GM19328 (cell line): ENCODE measurements at regions not wholly inside any gene's neighbourhood (a gene's known extent, or its start where the extent isn't known, plus 50 kb on each side); places are given as distances from the start of the nearest gene placed in this dataset.

Experiments used
- ATAC-seq: cut with Tn5 transposase; IDR thresholded peaks from one replicate; pipeline ENCODE4 v1.9.1; 2021; ENCODE audit warnings: mild to moderate bottlenecking, moderate library complexity; ENCODE audit not compliant: unreplicated experiment

DNA sequence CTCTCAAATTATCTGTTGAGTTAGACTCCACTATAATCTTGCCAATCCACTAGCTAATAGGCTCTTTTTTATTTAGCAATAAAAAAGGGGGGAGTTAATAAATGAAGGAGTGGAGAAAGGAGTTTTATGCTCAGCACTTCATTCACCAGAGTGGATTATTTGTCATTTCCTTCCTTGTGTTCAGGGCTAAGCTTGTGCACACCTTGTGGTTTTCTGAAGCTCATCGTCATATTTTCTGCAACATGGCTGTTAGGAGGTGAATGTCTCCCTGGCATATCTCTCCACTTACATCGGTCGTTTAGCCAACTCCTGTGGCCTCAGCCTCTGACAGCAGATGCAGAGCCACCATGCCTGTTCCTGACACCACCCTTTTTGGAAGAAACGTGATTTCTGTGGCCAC is 83.9 kb upstream of the MTNR1B start:
- ATAC-seq: no peak

DNA sequence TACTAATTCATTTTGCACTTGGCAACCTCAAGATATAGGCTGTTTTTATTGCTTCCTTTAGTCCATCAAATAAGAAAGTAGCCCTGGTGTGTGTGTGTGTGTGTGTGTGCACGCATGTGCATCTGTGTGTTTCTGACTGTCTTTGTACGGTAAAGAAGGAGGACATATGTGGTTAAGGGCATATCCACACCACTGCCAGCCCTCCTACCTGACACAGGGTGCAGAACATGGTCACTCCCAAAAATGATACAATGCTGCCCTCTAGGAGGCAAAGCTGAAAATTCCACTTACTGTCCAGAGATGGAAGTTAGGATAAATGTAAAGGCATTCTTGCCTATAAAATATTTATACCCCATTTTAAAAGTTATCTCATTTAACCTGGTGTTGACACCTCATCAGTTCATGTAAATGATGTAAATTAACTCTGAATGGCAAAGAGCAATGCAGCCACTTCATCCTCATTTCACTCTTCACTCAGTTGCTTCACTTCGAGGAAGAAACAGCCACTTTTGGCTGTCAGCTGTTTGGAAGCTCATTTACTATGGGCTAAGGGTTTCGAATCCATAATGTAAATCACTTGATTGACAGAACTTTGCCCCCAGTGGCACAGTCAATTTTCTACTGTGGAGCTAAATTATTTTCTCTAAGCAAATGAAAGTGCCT is 83.1 kb upstream of the MTNR1B start:
- ATAC-seq: peak; percentile 66

DNA sequence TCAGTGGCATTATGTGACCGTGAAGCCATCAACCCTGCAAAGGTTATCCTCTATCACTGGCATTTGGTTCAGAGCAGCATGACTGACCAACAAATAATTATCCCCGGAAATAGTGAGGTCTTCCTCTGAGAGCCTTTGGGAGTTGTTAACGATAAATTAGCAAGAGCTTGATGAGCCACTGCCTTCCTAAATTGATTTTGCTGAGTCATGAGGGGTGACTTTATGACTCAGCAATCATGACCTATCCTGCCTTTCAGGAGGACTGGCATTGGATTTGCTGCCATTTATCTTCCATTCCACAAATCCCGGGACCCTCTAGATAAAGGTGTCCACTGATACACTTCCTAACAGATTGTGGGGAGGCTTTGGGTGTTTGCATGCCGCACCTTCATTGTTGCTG is 80.8 kb upstream of the MTNR1B start:
- no peak for ATAC-seq

DNA sequence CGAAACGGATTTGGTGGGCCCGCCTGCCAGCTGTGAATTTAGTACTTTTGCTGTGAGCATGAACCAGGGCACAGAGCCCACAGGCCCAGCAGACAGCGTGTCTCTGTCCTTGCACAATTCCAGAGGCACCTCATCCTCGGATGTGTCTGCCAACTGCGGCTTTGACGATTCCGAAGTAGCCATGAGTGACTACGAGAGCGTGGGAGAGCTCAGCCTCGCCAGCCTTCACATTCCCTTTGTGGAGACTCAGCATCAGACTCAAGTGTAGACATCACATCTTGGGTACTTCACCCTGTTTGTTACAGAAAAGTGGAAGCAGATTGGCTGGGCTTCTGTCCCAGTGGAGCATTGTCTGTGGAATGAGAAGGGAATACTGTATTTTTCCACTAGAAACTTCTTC is 78.6 kb upstream of the MTNR1B start:
- no peak for ATAC-seq

DNA sequence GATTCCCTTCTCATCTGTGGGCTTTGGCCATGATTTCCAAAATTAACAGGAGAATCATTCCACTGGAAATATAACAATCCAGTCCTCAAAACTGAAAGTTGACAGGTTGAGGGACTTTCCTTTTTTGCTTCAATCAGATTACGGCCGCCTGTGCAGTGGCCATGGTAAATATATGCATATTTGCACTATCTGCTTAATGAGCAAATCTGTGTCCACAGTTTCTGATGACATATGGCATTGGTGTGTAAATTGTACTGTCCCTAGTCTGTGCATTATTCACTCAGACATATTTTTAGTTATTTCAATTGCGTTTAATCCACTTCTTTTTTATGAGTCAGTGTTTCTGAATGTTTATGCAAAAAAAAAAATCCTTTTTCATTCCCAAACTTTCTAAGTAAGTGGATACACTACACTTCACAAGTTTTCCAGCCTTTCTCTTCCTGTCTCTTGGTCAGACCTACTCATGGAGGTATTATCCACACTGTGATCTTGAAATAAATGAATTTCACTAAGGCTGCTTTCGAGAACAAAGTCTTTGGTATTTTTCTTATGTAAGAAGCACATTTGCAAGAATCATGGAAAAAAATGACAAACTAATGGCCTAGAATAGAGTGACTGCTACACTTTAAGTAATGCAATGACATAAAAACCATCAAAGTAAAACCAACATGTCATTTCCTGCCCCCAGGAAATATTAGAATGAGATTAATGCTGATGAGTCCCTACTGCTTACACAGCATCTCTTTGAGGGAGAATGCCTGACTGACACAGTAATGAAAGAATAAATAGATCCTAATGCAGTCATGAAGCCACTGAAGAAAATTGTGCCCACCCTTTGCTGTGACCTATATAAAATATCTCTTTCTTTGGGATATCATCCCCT is 76.4 kb upstream of the MTNR1B start:
- no peak for ATAC-seq

DNA sequence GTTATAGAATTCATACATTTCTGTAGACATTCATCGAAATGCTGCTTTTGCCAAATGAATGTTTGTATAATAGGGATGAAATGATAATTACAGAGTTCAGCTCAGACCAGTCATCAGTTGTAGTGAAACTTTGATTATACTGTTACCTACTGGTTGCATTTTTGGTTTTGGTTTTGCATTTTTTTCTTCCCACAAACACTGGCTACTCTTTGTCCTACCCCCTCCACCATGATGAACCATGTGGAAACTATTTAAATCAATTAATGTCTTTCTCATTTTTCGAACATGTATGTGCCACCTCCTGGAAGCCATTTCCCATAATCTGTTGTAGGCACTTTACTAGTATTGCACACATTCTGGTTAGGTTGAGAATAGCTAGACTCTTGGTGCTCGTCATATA is 75.3 kb upstream of the MTNR1B start:
- no peak for ATAC-seq

DNA sequence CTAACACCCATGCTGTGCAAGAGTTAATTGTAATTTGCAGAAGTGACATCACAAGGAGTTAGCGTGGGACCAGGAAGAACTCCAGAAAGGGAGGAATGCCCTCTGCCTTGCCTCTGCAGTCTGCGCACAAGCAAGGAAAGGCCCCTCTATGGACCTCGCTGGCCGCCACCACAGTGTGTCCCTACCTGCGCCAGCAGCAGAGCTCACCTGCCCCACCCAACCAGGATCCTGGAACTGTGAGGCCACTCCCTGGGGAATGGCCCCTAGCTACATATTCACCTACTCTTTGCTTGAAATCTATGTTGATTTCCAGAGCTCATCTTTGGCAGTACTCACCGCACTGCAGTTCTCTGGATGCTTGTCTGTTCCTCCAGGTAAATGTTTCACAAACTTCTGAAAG is 72.0 kb upstream of the MTNR1B start:
- ATAC-seq: no peak

DNA sequence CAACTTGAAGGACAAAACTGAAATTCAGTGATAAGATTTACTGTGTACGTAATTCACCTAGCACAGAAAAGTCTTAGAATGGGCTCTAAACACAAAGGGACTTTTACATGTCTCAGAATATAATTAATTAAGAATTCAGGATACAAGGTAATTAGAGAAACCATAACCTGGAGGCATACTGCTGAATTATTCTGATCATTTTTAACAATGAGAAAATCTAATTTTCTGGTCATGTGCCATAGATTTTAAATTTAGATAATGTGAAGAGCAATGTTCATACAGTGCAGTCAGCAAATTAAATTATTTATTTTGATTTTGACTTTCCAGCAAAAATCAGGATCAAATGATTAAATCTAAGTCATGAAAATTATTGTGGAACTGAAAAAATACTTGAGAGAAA is 67.0 kb upstream of the MTNR1B start:
- no peak for ATAC-seq

DNA sequence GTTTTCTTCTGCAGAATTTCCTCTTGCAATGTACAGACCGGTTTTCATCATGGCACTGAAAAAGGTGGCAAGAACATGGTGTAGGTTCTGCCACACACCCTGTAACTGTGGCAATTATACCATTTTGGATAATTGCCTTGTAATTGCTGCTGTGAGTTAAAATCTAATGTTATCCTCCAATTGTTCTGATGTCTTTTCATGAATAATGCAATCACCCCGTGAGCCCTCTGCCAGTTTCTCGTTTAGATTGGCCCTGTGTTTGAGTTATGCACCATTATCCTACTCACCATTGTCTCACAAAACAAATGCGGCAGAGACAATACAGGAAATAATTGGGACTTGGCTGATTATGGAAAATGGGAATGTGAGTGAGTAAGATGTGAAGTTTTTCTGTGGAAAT is 61.8 kb upstream of the MTNR1B start:
- ATAC-seq: no peak

DNA sequence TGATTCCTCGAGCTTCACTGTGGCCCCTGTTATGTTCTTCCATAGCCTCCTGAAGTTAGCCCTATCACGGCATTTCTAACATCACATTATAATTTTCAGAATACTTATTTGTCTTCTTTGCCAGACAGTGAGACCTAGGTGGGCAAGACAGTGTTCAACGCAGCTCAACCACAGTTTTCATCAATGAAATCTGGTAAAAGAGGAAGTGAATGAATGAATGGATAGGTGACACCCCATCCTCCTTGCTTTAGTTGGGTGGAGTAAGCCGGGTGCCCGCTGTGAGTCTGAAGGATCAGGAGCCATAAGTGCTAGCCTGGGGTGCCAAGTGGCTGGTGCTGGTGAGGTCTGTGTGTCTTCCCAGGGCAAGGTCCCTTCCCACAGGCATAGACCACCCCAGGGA is 60.2 kb upstream of the MTNR1B start:
- ATAC-seq: no peak

DNA sequence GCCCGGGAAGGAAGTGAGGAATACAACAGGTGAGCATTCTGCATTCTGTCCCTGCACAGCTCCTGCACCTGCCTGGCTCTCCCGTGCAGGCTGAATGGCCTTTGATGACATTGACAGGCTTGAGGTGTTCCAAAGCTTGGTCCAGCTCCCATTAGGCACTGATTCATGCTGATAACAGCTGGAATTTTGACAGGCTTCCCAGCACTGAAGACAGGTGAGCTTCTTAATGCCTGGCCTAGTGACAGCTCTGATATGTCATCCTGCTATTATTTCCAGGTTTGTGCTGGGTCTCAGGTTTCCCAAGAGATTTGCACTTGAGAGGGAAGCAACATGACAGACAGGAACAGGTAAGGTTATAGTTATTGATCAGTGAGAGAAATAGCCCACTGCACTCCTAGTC is 58.0 kb upstream of the MTNR1B start:
- no peak for ATAC-seq

DNA sequence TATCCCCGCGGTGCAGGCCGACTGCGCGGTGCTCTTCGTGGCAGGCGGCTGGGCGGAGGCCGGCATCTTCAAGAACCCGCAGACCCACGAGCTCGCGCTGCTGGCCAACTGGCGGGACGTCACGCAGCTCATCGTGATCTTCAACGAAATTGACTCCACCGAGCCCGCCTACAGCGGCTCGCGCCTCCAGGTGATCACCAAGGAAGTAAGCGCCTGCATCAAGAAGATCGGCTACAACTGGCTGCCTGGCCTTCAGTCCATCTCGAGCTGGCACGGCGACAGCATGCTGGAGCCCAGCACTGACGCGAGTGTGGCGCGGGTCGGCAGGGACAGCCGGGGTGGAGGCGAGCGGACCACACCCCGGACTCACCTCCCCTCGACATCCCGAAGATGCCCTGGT is 53.9 kb upstream of the MTNR1B start:
- no peak for ATAC-seq

DNA sequence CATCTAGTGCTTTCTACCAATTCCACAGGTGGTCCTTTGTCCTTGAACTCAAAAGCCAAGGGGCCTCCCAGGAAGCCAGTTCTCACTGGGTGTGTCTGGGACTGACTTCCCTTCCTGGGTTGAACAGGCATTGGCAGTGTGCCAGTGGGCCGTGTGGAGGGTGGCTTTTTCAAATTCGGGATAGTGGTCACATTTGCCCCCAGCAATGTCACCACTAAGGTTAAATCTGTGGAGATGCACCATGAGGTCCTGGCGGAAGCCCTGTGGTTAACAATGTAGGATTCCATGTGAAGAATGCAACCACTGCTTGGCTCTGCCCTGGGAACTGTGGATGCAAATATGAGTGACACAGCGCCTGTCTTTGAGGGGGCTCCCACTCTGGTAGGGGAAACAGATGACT is 53.2 kb upstream of the MTNR1B start:
- no peak for ATAC-seq

DNA sequence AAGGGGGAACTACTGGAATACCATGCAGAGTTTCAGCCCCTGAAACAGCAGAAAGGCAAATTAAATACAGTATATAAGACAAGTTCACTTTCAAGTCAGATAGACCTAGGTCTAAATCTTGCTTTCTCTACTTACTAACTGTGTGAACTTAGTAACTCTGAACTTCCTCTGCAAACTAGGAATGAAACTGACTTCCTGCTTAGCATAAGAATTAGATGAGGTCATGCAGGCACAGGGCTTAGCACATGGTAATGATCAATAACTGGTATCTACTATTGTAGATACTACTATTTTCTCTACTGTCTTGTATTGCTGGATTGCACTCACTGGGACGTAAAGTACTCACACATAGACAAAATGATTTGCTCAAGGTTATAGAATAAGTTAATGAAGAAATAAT is 51.5 kb upstream of the MTNR1B start:
- ATAC-seq: no peak

DNA sequence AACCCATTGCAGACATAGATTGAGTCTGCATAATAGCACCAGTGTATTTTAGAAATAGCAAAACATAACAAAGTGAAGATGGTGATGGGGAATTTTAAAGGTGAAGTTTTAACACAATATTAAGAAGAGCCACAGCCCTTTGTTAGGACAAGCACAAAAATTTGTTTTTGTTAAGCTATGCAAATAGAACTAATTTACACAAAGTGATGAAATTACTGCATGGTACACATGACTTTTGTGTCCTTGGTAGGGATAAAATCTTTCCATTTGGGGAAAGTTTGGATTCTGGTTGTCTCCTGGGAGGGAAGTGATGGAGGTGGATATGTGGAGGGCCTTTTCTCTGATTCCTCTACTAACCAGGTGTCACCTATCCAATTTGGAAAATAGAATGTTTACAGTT is 50.4 kb upstream of the MTNR1B start:
- no peak for ATAC-seq
